ENCODE measurements at regions not wholly inside any gene's neighbourhood (a gene's known extent, or its start where the extent isn't known, plus 50 kb on each side); places are given as distances from the start of the nearest gene placed in this dataset.

DNA sequence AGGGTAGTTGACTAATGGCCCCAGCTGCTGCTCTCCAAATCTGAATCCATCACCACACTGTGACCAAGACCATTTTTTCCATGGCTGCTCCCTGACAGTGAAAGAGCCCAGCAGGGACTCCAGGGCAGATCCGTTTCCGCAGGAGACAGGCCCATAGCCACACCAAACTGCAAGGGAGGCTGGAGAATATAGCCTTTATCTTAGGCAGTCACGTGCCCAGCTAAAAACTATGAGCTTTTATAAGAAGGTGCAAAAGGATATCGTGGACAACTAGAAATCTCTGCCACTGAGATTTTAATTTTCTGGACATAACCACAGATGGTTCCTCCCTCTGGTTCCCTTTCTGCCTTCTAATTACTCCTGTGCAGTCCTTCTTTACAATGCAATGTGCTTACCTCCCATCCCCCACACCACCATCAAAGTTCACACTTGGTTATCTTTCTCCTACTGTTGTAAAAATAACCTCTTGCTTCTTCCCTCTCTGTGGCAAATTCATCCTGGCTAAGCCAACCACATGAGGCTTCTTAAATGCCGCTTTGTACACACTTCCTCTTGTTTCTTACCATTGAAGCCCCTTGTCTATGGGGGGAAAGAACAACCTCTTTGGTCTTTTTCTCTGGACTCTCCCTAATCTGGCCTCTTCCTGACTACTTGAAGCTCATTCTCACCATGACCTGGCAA, 233.7 kb downstream of the SHQ1 start:
- Histone ChIP-seq H4K20me1 (ENCODE audit: control insufficient read depth, insufficient read depth, insufficient read length) (no peaks in the 10 kb centered on the region), H3K79me2 (ENCODE audit: insufficient read depth, low read length) (no peaks in the 10 kb centered on the region), H2BK12ac (ENCODE audit: insufficient read length, low read depth, low read length) (no peak overlapping the region), H3K4me2 (ENCODE audit: insufficient read depth, insufficient read length, low read length) (no peak overlapping the region), H3K4ac (ENCODE audit: low read depth, low read length) (no peak overlapping the region), H2BK120ac (ENCODE audit: low read depth, low read length, poor library complexity, severe bottlenecking) (no peak overlapping the region), H3K14ac (ENCODE audit: insufficient read depth, low read length) (no peak overlapping the region), H3K23me2 (ENCODE audit: insufficient read length, low read depth, low read length, poor library complexity, severe bottlenecking) (no peaks in the 10 kb centered on the region), H3K18ac (ENCODE audit: insufficient read length, low read depth, low read length) (no peak overlapping the region), H3K23ac (ENCODE audit: insufficient read length, low read depth, low read length) (no peak overlapping the region), H2BK15ac (ENCODE audit: low read depth, low read length) (no peak overlapping the region), H3K27me3 (ENCODE audit: insufficient read depth, low read length) (no peaks in the 10 kb centered on the region), H2BK20ac (ENCODE audit: low read depth, low read length, poor library complexity, severe bottlenecking) (no peak overlapping the region), H3K56ac (ENCODE audit: insufficient read length, low read depth, low read length) (no peak overlapping the region), H4K91ac (ENCODE audit: insufficient read length, low read depth, low read length) (no peak overlapping the region), H3T11ph (ENCODE audit: low read length) (no peak overlapping the region), H2AK5ac (ENCODE audit: insufficient read length, low read length) (no peak overlapping the region), H4K8ac (replicated peaks; ENCODE audit: insufficient read length, low read depth, low read length) (no peak overlapping the region), H2AFZ (ENCODE audit: low read length) (no peak overlapping the region), H3K27ac (ENCODE audit: insufficient read length, low read depth, low read length) (no peak overlapping the region), H3K4me1 (ENCODE audit: insufficient read depth, low read length) (no peaks in the 10 kb centered on the region), H3K9me3 (ENCODE audit: control insufficient read depth, low read depth, low read length) (no peaks in the 10 kb centered on the region), H2BK5ac (ENCODE audit: insufficient read length, low read length) (no peak overlapping the region), H3K79me1 (ENCODE audit: insufficient read depth, low read depth, low read length, poor library complexity, severe bottlenecking) (no peaks in the 10 kb centered on the region), H3K9ac (ENCODE audit: extremely low read depth, insufficient read length, low read length) (no peak overlapping the region), H4K5ac (ENCODE audit: insufficient read length, low read depth, low read length) (no peak overlapping the region)
- no peak overlapping the region for H3K27ac Mint-ChIP-seq
- DNase-seq: no peak
- H3K36me3 Mint-ChIP-seq (ENCODE audit: insufficient read depth in 1 of 3, low read depth in 3 of 3): peaks cover 0 to 5% (median 0%) of the 10 kb centered on the region in 3 experiments; a peak in 2 of 7 replicates
- no peaks in the 10 kb centered on the region for H3K9me3 Mint-ChIP-seq
- H3K4me1 Mint-ChIP-seq: peaks cover 0 to 5% of the 10 kb centered on the region in 2 experiments; a peak in 1 of 4 replicates
- TF ChIP-seq, protein P1, sequence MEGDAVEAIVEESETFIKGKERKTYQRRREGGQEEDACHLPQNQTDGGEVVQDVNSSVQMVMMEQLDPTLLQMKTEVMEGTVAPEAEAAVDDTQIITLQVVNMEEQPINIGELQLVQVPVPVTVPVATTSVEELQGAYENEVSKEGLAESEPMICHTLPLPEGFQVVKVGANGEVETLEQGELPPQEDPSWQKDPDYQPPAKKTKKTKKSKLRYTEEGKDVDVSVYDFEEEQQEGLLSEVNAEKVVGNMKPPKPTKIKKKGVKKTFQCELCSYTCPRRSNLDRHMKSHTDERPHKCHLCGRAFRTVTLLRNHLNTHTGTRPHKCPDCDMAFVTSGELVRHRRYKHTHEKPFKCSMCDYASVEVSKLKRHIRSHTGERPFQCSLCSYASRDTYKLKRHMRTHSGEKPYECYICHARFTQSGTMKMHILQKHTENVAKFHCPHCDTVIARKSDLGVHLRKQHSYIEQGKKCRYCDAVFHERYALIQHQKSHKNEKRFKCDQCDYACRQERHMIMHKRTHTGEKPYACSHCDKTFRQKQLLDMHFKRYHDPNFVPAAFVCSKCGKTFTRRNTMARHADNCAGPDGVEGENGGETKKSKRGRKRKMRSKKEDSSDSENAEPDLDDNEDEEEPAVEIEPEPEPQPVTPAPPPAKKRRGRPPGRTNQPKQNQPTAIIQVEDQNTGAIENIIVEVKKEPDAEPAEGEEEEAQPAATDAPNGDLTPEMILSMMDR (conservative IDR thresholded peaks at IDR 0.05): no peak
- no peaks in the 10 kb centered on the region for H3K27me3 Mint-ChIP-seq (ENCODE audit: low read depth)
- no peak overlapping the region for H3K4me3 Mint-ChIP-seq
- WGBS (ENCODE audit: extremely low coverage, insufficient read length, low lambda C conversion rate): no CpG with 5 or more reads among the region's 5 CpGs

Data from H9 (cell line).